ENCODE measurements at regions not wholly inside any gene's neighbourhood (a gene's known extent, or its start where the extent isn't known, plus 50 kb on each side); places are given as distances from the start of the nearest gene placed in this dataset.

DNA sequence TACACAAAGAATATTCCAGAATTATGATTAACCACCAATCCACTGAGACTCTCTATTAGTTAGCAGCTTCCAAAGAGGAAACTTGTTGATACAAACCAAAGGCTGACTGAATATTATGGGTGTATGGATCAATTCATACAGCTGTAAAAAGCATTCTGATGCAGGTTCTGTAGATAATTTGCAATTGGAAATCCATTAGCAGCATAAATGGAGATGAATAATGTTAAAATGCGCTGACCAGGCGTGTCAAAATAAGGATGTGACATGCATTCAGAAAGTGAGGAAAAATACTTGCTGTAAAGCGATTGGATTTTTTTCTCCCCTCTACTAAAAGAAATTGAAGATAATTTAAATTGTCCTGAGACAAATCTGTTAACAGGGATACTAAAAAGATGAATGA lies 169.0 kb upstream of the DDX18 start:
- TF ChIP-seq CTCF (conservative IDR thresholded peaks at IDR 0.05; ENCODE audit: low read depth in 2 of 2) (no peak), EZH2 (IDR thresholded peaks at IDR 0.05; ENCODE audit: low read depth, unreplicated experiment) (no peak)
